ENCODE measurements at regions not wholly inside any gene's neighbourhood (a gene's known extent, or its start where the extent isn't known, plus 50 kb on each side); places are given as distances from the start of the nearest gene placed in this dataset.

DNA sequence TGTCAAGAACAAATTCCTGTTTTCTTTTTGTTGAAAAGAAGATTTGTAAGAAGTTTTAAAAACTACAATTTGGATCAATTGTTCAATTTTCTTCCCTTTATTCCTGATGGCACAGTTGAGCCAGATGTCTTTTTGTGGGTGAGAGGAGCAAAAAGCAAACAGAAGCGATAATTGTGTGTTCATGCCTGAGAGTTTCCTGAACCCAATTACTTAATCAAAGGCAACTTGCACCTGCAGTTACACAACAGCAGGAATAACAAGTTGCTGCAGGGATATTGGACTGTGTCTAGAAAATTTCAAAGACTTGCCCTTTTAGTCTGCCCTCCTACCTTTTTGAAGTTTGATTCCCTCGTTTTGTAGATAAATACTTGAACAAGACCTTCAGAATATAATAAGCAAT, 383.6 kb downstream of the DSEL start:
- TF ChIP-seq ZNF274 (IDR thresholded peaks at IDR 0.05; ENCODE audit: borderline replicate concordance, extremely low read depth, low read length), result no peak
- no peak for TF ChIP-seq POLR2AphosphoS5 (IDR thresholded peaks at IDR 0.05; ENCODE audit: low read depth, low read length)
- TF ChIP-seq RAD21 (IDR thresholded peaks at IDR 0.05 in 1 of 2, conservative IDR thresholded peaks at IDR 0.05 in 1 of 2; ENCODE audit: low read depth in 2 of 2, low read length in 2 of 2), result no peak
- no peak for TF ChIP-seq POLR2A (IDR thresholded peaks at IDR 0.05; ENCODE audit: control extremely low read depth in 1 of 2, low read depth in 2 of 2, low read length in 2 of 2)
- no peak for TF ChIP-seq RNF2 (IDR thresholded peaks at IDR 0.05; ENCODE audit: borderline replicate concordance, low read depth, low read length, missing control alignments, poor library complexity, severe bottlenecking)
- TF ChIP-seq, protein P1, sequence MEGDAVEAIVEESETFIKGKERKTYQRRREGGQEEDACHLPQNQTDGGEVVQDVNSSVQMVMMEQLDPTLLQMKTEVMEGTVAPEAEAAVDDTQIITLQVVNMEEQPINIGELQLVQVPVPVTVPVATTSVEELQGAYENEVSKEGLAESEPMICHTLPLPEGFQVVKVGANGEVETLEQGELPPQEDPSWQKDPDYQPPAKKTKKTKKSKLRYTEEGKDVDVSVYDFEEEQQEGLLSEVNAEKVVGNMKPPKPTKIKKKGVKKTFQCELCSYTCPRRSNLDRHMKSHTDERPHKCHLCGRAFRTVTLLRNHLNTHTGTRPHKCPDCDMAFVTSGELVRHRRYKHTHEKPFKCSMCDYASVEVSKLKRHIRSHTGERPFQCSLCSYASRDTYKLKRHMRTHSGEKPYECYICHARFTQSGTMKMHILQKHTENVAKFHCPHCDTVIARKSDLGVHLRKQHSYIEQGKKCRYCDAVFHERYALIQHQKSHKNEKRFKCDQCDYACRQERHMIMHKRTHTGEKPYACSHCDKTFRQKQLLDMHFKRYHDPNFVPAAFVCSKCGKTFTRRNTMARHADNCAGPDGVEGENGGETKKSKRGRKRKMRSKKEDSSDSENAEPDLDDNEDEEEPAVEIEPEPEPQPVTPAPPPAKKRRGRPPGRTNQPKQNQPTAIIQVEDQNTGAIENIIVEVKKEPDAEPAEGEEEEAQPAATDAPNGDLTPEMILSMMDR (IDR thresholded peaks at IDR 0.05; ENCODE audit: control extremely low read depth in 1 of 3, insufficient read depth in 1 of 3, low read depth in 1 of 3, low read length in 3 of 3), result no peak
- TF ChIP-seq, protein P2, sequence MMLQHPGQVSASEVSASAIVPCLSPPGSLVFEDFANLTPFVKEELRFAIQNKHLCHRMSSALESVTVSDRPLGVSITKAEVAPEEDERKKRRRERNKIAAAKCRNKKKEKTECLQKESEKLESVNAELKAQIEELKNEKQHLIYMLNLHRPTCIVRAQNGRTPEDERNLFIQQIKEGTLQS (IDR thresholded peaks at IDR 0.05; ENCODE audit: insufficient read depth, low read depth, low read length), result no peak

Measured in H1 (cell line).